AG10803 (cell line): ENCODE measurements at regions not wholly inside any gene's neighbourhood (a gene's known extent, or its start where the extent isn't known, plus 50 kb on each side); places are given as distances from the start of the nearest gene placed in this dataset.

Experiments used
- DNase-seq: peaks from one replicate; pipeline ENCODE4 v3.0.0; 2010; ENCODE audit warnings: low read depth
- H3K4me3 ChIP-seq: 2 replicates; pipeline ENCODE4 v1.5.1; 2011; ENCODE audit warnings: mild to moderate bottlenecking, low read length, control low read depth
- TF ChIP-seq, protein P1 (sequence below): conservative IDR thresholded peaks from 2 replicates; pipeline ENCODE4 v1.5.1; 2011; ENCODE audit warnings: mild to moderate bottlenecking, low read length, control low read depth, inconsistent platforms

DNA sequence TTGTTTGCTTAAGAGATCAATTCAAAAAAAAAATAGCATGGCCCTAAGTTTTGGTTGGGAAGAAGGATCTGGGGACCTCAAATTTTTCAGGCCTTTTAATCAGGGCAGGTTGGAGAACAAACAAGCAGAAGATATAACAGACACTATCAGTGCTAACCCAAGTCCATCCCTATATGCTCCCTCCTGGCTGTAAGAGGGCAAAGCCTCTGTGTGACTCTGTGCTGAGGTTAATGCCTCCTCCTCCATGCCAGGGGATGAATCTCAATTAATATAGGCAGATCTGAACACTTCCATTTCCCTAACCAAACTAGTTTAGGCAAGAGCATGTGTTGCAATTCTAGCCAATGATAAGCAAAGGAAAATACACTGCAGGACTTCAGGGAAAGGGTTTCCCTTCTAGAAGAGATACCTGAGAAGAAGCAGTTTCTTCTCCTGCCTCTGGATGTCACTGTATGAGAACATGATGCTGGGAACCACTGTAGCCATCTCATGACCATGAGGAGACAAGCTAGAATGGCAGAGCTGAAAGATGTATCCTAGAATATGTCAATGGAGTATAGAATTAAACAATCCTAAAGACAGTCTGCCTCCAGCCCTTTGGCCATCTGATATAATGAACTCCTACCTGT, 76.0 kb downstream of the CHD9NB start:
- DNase-seq: peak; percentile 31
- TF ChIP-seq, protein P1, sequence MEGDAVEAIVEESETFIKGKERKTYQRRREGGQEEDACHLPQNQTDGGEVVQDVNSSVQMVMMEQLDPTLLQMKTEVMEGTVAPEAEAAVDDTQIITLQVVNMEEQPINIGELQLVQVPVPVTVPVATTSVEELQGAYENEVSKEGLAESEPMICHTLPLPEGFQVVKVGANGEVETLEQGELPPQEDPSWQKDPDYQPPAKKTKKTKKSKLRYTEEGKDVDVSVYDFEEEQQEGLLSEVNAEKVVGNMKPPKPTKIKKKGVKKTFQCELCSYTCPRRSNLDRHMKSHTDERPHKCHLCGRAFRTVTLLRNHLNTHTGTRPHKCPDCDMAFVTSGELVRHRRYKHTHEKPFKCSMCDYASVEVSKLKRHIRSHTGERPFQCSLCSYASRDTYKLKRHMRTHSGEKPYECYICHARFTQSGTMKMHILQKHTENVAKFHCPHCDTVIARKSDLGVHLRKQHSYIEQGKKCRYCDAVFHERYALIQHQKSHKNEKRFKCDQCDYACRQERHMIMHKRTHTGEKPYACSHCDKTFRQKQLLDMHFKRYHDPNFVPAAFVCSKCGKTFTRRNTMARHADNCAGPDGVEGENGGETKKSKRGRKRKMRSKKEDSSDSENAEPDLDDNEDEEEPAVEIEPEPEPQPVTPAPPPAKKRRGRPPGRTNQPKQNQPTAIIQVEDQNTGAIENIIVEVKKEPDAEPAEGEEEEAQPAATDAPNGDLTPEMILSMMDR: peak; percentile 54
- no peak overlapping the region for H3K4me3 ChIP-seq

DNA sequence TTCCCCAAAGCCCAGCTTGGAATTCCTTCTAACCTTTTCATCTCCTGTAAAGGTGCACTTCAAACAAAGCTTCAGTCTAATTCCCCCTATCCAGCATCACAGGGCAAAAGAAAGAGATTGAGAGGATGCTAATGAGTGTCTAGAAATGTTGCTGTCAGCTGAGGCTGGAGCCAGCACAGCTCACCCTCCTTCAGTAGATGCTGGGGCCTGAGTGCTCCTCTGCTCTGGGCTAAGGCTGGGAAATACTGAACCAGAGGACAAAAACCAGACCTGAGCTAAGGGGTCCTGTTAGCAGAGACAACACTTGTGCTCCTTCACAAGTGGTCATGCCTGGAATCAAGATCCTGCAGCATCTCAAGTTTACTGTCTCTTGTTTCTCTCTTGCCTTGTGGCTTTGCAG, 85.0 kb downstream of the CHD9NB start:
- DNase-seq: no peak
- TF ChIP-seq, protein P1: no peak
- no peak overlapping the region for H3K4me3 ChIP-seq

DNA sequence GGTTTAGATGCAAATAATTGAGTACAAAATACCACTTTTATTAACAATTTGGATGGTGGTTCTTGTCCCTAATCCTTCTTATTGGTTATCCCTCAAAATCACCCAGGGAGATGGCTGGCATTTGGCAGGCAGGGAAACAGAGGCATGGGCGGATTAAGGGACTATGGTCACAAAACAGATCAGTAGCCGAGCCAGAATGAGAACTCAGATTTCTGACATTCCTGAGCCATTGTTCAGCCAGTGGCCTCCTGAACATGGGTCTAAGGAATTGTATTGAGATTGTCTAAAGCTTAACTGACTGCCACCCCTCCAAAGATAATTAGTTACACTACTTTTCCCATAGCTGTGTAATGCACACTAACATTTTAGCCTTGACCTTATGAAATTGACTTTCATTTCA, 88.4 kb downstream of the CHD9NB start:
- TF ChIP-seq, protein P1: no peak
- no peak overlapping the region for H3K4me3 ChIP-seq
- peak; percentile 2 for DNase-seq

DNA sequence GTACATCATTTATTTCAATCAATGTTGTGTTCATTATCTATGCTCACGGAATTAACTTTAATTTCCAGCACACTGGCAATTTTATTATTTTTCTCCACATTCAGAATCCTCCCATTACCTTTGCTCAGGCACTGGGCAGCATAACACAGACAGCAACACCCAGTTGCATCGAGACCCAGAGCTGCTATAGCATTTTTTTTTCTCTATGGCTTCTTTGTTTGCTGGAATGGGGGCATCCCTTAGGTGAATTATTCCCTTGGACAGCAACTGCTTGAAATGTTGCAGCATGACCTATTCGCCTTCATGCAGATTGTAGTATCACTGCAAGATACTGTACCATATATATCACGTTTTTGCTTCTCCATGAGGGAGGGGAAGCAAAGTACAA, 88.8 kb downstream of the CHD9NB start:
- DNase-seq: no peak
- no peak overlapping the region for H3K4me3 ChIP-seq
- TF ChIP-seq, protein P1: no peak

GRCh38 chr16:52963212-52963854, 89.4 kb downstream of the CHD9NB start:
- TF ChIP-seq, protein P1: no peak
- DNase-seq: no peak
- H3K4me3 ChIP-seq: no peak overlapping the region

DNA sequence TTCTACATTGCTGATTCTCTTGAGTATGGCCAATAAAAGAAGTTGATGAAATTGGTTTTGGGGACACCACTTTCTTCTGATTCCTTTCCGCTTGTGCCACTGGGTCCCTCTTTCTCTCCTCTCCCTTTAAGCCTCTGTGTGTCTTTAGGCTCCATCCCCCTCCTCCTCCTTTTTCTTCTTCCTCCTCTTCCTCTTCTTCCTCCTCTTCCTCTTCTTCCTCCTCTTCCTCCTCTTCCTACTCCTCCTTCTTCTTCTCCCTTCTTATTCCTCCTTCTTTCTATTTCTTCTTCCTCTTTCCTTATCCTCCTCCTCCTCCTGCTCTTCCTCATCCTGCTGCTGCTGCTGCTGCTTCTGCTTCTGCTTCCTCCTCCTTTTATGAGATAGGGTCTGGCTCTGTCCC, 93.7 kb downstream of the CHD9NB start:
- TF ChIP-seq, protein P1: no peak

DNA sequence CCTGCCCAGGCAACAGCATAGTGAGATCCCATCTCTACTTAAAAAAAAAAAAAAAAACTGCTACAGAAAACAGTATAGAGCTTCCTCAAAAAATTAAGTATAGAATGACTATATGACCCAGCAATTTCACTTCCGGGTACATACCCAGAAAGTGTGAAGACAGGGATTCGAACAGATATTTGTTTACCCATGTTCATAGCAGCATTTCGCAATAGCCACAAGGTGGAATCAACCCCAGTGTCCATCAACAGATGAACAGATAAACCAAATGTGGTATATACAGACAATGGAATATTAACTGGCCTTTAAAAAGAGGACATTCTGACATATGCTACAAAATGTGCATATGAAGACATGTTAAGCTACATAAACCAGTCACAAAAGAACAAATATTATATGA, 95.5 kb downstream of the CHD9NB start:
- H3K4me3 ChIP-seq: no peak overlapping the region
- no peak for DNase-seq
- TF ChIP-seq, protein P1: no peak

More for the DNA sequence above, 93.7 kb downstream of the CHD9NB start:
- DNase-seq: no peak
- no peak overlapping the region for H3K4me3 ChIP-seq
